B cell (primary cell): ENCODE measurements at regions not wholly inside any gene's neighbourhood (a gene's known extent, or its start where the extent isn't known, plus 50 kb on each side); places are given as distances from the start of the nearest gene placed in this dataset.

Experiments used
- ATAC-seq: fragments of 200-7000 bp; cut with Tn5 transposase; one replicate; pipeline ENCODE4 v1.10.0; 2021; ENCODE audit warnings: low read depth, mild to moderate bottlenecking, moderate number of reproducible peaks, moderate library complexity
- CTCF ChIA-PET: fragments of 350-600 bp; sonication (Branson Sonifier 250); formaldehyde crosslinking; loops from one replicate; lab custom pipeline; 2021; ENCODE audit warnings: antibody characterized with exemption, inconsistent platforms; lab: Charles Lee
- POLR2A ChIA-PET: fragments of 350-600 bp; sonication (Branson Sonifier 250); formaldehyde crosslinking; loops from one replicate; lab custom pipeline; 2021; ENCODE audit warnings: antibody characterized with exemption; lab: Charles Lee
- DNase-seq: peaks from one replicate; pipeline ENCODE4 v3.0.0; 2013
- H2AFZ ChIP-seq: 2 replicates; pipeline ENCODE4 v1.6.1; 2012; ENCODE audit warnings: mild to moderate bottlenecking, low read depth, low read length; ENCODE audit not compliant: insufficient read depth, poor library complexity, severe bottlenecking
- H3K27ac ChIP-seq, 2 donors: 1 replicate in 1 of 2; 2 replicates in 1 of 2; pipeline ENCODE4 v1.5.1; 2012 to 2013; ENCODE audit warnings: low read length in 2 of 2, mild to moderate bottlenecking in 2 of 2, moderate library complexity in 1 of 2
- H3K27me3 ChIP-seq, 4 experiments: fragments of 200-600 bp in 1 of 4; sonication (generic) in 1 of 4; replicated peaks in 1 of 4; 1 replicate in 2 of 4; 2 replicates in 2 of 4; pipeline versions ENCODE4 v1.6.1 to v1.7.0; 2013 to 2016; ENCODE audit warnings: low read length in 3 of 4, mild to moderate bottlenecking in 2 of 4, mixed read lengths in 1 of 4, moderate library complexity in 1 of 4; ENCODE audit not compliant: insufficient read depth in 4 of 4, control insufficient read depth in 3 of 4; ENCODE audit errors: control extremely low read depth in 1 of 4
- H3K36me3 ChIP-seq, 2 experiments: replicated peaks in 1 of 2; 1 replicate in 1 of 2; 2 replicates in 1 of 2; pipeline versions ENCODE4 v1.6.1 to v1.7.1; 2013; ENCODE audit warnings: low read length in 1 of 2; ENCODE audit not compliant: insufficient read depth in 2 of 2, control insufficient read depth in 1 of 2; ENCODE audit errors: control extremely low read depth in 1 of 2, extremely low read depth in 1 of 2
- H3K4me1 ChIP-seq, 2 donors: fragments of 200-600 bp in 1 of 2; sonication (generic) in 1 of 2; 1 replicate in 1 of 2; 2 replicates in 1 of 2; pipeline versions ENCODE4 v1.5.1 to v1.6.1; 2013 to 2017; ENCODE audit warnings: low read length in 2 of 2; ENCODE audit not compliant: control insufficient read depth in 2 of 2, insufficient read depth in 2 of 2
- H3K4me2 ChIP-seq: replicated peaks from 2 replicates; pipeline ENCODE3; 2012; ENCODE audit warnings: mild to moderate bottlenecking, low read depth, low read length; ENCODE audit not compliant: poor library complexity, severe bottlenecking
- H3K4me3 ChIP-seq, 5 experiments: fragments of 200-600 bp in 1 of 5; sonication (generic) in 1 of 5; 1 replicate in 3 of 5; 2 replicates in 2 of 5; pipeline versions ENCODE4 v1.5.1 to v1.7.0; 2011 to 2016; ENCODE audit warnings: low read length in 4 of 5, mild to moderate bottlenecking in 4 of 5, low read depth in 2 of 5, control low read depth in 1 of 5, moderate library complexity in 1 of 5; ENCODE audit not compliant: insufficient read depth in 1 of 5; ENCODE audit errors: control extremely low read depth in 1 of 5, extremely low read depth in 1 of 5
- H3K79me2 ChIP-seq: fragments of 200-600 bp; sonication (generic); one replicate; pipeline ENCODE4 v1.6.0; 2016; ENCODE audit warnings: low read length; ENCODE audit not compliant: control insufficient read depth, insufficient read depth
- H3K9ac ChIP-seq: fragments of 200-600 bp; sonication (generic); 2 replicates; pipeline ENCODE4 v1.6.1; 2017; ENCODE audit warnings: mild to moderate bottlenecking, low read length, moderate library complexity
- H3K9me3 ChIP-seq, 3 donors: one replicate each; pipeline versions ENCODE4 v1.6.1 to v1.7.1; 2013; ENCODE audit warnings: low read length in 2 of 3; ENCODE audit not compliant: control insufficient read depth in 2 of 3, insufficient read depth in 1 of 3; ENCODE audit errors: control extremely low read depth in 1 of 3
- H4K20me1 ChIP-seq: 2 replicates; pipeline ENCODE4 v1.6.0; 2012; ENCODE audit warnings: mild to moderate bottlenecking, low read length; ENCODE audit not compliant: insufficient read depth, control insufficient read depth, poor library complexity, severe bottlenecking
- H3K27ac Mint-ChIP-seq: one replicate; pipeline ENCODE4 v1.8.0; 2021; ENCODE audit warnings: mixed read lengths
- H3K27me3 Mint-ChIP-seq: one replicate; pipeline ENCODE4 v1.8.0; 2021; ENCODE audit warnings: mixed read lengths
- H3K4me1 Mint-ChIP-seq: one replicate; pipeline ENCODE4 v1.8.0; 2021; ENCODE audit warnings: mixed read lengths
- H3K4me3 Mint-ChIP-seq: one replicate; pipeline ENCODE4 v1.8.0; 2021; ENCODE audit warnings: mixed read lengths
- H3K9me3 Mint-ChIP-seq: one replicate; pipeline ENCODE4 v1.8.0; 2022; ENCODE audit warnings: mixed read lengths; ENCODE audit not compliant: insufficient read depth
- EZH2 ChIP-seq: IDR thresholded peaks from 2 replicates; pipeline ENCODE4 v1.6.1; 2012; ENCODE audit warnings: borderline replicate concordance, low read depth, mild to moderate bottlenecking, moderate library complexity, low read length; ENCODE audit not compliant: insufficient read depth, poor library complexity, severe bottlenecking
- WGBS: methylation state at CpG from one replicate; pipeline ENCODE4 v1.1.5; 2013; ENCODE audit warnings: missing lambda C conversion rate; ENCODE audit not compliant: insufficient coverage; 5-methylcytosine and 5-hydroxymethylcytosine counted together
- intact Hi-C: fragments of 100-400 bp; cut with micrococcal nuclease; formaldehyde crosslinking; loops from one replicate; pipeline ENCODE4 v1.10.0; 2022
- TF ChIP-seq, protein P1 (sequence below): fragments of 200-600 bp; IDR thresholded peaks from one replicate; pipeline ENCODE4 v1.8.0; 2022; ENCODE audit warnings: antibody characterized with exemption, mild to moderate bottlenecking

DNA sequence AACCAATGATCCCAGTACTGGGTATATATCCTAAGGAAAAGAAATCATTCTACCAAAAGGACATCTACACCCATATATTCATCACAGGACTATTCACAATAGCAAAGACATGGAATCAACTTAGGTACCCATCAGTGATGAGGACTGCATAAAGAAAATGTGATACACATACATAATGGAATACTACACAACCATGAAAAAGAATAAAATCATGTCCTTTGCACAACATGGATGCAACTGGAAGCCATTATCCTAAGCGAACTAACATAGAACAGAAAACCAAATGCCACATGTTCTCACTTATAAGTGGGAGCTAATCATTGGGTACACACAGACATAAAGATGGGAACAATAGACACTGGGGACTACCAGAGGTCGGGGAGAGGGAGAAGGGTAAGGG lies 86.0 kb upstream of the LGR5 start:
- H3K4me1 Mint-ChIP-seq = no peaks in the 10 kb centered on the region
- H3K9me3 Mint-ChIP-seq = no peaks in the 10 kb centered on the region
- H3K4me2 ChIP-seq = no peak overlapping the region
- H3K4me3 Mint-ChIP-seq = no peak overlapping the region
- no peak overlapping the region for H3K9ac ChIP-seq
- no peaks in the 10 kb centered on the region for H4K20me1 ChIP-seq
- H3K4me3 ChIP-seq = no peak overlapping the region
- ATAC-seq (no peak), DNase-seq (no peak)
- TF ChIP-seq, protein P1, sequence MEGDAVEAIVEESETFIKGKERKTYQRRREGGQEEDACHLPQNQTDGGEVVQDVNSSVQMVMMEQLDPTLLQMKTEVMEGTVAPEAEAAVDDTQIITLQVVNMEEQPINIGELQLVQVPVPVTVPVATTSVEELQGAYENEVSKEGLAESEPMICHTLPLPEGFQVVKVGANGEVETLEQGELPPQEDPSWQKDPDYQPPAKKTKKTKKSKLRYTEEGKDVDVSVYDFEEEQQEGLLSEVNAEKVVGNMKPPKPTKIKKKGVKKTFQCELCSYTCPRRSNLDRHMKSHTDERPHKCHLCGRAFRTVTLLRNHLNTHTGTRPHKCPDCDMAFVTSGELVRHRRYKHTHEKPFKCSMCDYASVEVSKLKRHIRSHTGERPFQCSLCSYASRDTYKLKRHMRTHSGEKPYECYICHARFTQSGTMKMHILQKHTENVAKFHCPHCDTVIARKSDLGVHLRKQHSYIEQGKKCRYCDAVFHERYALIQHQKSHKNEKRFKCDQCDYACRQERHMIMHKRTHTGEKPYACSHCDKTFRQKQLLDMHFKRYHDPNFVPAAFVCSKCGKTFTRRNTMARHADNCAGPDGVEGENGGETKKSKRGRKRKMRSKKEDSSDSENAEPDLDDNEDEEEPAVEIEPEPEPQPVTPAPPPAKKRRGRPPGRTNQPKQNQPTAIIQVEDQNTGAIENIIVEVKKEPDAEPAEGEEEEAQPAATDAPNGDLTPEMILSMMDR = no peak
- no peak for TF ChIP-seq EZH2
- H3K27me3 Mint-ChIP-seq = peaks cover 6% of the 10 kb centered on the region
- peaks cover 0 to 5% (median 0%) of the 10 kb centered on the region in 3 donors for H3K9me3 ChIP-seq
- no peak overlapping the region for H2AFZ ChIP-seq
- intact Hi-C loops = no loop called here
- no peaks in the 10 kb centered on the region for H3K27me3 ChIP-seq
- H3K79me2 ChIP-seq = no peaks in the 10 kb centered on the region
- H3K27ac Mint-ChIP-seq = no peak overlapping the region
- no peaks in the 10 kb centered on the region for H3K4me1 ChIP-seq
- H3K36me3 ChIP-seq = no peaks in the 10 kb centered on the region
- POLR2A ChIA-PET = no interaction called here
- no CpG with 5 or more reads among the region's 2 CpGs for WGBS
- no peak overlapping the region for H3K27ac ChIP-seq
- CTCF ChIA-PET = no interaction called here

DNA sequence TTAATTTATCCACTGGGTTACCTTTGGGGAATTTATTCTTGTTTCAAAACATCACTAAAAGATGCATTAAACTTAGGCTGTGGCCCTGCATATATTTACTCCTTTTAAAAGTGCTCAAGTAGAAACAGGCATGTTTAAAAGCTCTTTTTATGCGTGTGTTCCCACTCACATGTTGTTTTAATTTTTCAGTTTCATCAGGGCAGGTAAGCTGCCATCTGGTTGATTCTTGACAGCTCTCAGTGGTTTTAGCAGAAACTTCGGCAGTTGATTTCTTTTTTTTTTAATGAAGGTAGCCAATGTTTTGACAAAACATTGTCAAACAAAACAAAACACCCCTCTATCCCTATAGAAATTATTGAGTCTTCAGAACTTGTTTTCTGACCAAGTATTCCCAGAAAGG lies 89.6 kb upstream of the LGR5 start:
- Mint-ChIP-seq H3K27me3 (peaks cover 6% of the 10 kb centered on the region), H3K9me3 (no peaks in the 10 kb centered on the region), H3K4me1 (no peaks in the 10 kb centered on the region), H3K4me3 (no peak overlapping the region), H3K27ac (no peak overlapping the region)
- Histone ChIP-seq H3K27me3 (no peaks in the 10 kb centered on the region), H2AFZ (no peak overlapping the region), H3K4me3 (no peak overlapping the region), H3K36me3 (no peaks in the 10 kb centered on the region), H3K4me2 (no peak overlapping the region), H3K4me1 (no peaks in the 10 kb centered on the region), H3K9ac (no peak overlapping the region), H3K27ac (no peak overlapping the region), H3K9me3 (no peaks in the 10 kb centered on the region), H3K79me2 (no peaks in the 10 kb centered on the region), H4K20me1 (no peaks in the 10 kb centered on the region)
- intact Hi-C loops = no loop called here
- ATAC-seq (no peak), DNase-seq (no peak)
- WGBS = 83% methylated on average over 1 of the region's 2 CpGs
- TF ChIP-seq, protein P1 = no peak
- no peak for TF ChIP-seq EZH2
- ChIA-PET POLR2A (no interaction called here), CTCF (no interaction called here)
